Mesendoderm (in vitro differentiated cells): ENCODE measurements at regions not wholly inside any gene's neighbourhood (a gene's known extent, or its start where the extent isn't known, plus 50 kb on each side); places are given as distances from the start of the nearest gene placed in this dataset.

Experiments used
- DNase-seq: peaks from one replicate; pipeline ENCODE4 v3.0.0; 2013
- H2AK5ac ChIP-seq: 2 replicates; pipeline ENCODE4 v1.6.1; 2013; ENCODE audit warnings: low read length, inconsistent platforms
- H2BK120ac ChIP-seq: 2 replicates; pipeline ENCODE4 v1.6.1; 2013; ENCODE audit warnings: low read depth, mild to moderate bottlenecking, low read length, moderate library complexity, mixed read lengths
- H2BK15ac ChIP-seq: replicated peaks from 2 replicates; pipeline ENCODE4 v1.6.1; 2013; ENCODE audit warnings: low read depth, mild to moderate bottlenecking, moderate library complexity
- H2BK5ac ChIP-seq: 2 replicates; pipeline ENCODE4 v1.6.1; 2013; ENCODE audit warnings: low read length, inconsistent platforms
- H3K18ac ChIP-seq: 2 replicates; pipeline ENCODE4 v1.6.1; 2013; ENCODE audit warnings: mild to moderate bottlenecking, low read length, mixed read lengths
- H3K23ac ChIP-seq: one replicate; pipeline ENCODE4 v1.6.1; 2013; ENCODE audit warnings: low read length
- H3K27ac ChIP-seq: 2 replicates; pipeline ENCODE4 v1.5.1; 2013; ENCODE audit warnings: low read depth, mild to moderate bottlenecking, inconsistent platforms, low read length, moderate library complexity
- H3K27me3 ChIP-seq: 2 replicates; pipeline ENCODE4 v1.6.1; 2013; ENCODE audit warnings: low read length, control low read depth, mild to moderate bottlenecking, inconsistent platforms; ENCODE audit not compliant: insufficient read depth, poor library complexity
- H3K36me3 ChIP-seq: 2 replicates; pipeline ENCODE4 v1.6.1; 2013; ENCODE audit warnings: low read length, inconsistent platforms; ENCODE audit not compliant: control insufficient read depth, insufficient read depth
- H3K4ac ChIP-seq: one replicate; pipeline ENCODE4 v1.6.1; 2013; ENCODE audit warnings: low read depth, mild to moderate bottlenecking, low read length, moderate library complexity
- H3K4me1 ChIP-seq: 2 replicates; pipeline ENCODE4 v1.6.1; 2013; ENCODE audit warnings: low read depth, low read length, inconsistent platforms; ENCODE audit not compliant: control insufficient read depth
- H3K4me2 ChIP-seq: 2 replicates; pipeline ENCODE4 v1.6.1; 2013; ENCODE audit warnings: low read length
- H3K4me3 ChIP-seq: 2 replicates; pipeline ENCODE4 v1.5.1; 2013; ENCODE audit warnings: mild to moderate bottlenecking, low read length
- H3K56ac ChIP-seq: one replicate; pipeline ENCODE4 v1.6.1; 2013; ENCODE audit warnings: low read length
- H3K79me1 ChIP-seq: 2 replicates; pipeline ENCODE4 v1.6.1; 2013; ENCODE audit warnings: low read length, inconsistent platforms
- H3K79me2 ChIP-seq: 2 replicates; pipeline ENCODE4 v1.6.1; 2013; ENCODE audit warnings: mild to moderate bottlenecking, low read length; ENCODE audit not compliant: control insufficient read depth, insufficient read depth
- H3K9ac ChIP-seq: 2 replicates; pipeline ENCODE4 v1.6.1; 2013; ENCODE audit warnings: low read length, inconsistent platforms
- H4K5ac ChIP-seq: one replicate; pipeline ENCODE4 v1.6.1; 2013; ENCODE audit warnings: low read length
- H4K8ac ChIP-seq: one replicate; pipeline ENCODE4 v1.6.1; 2013; ENCODE audit warnings: low read depth, mild to moderate bottlenecking, control low read depth, low read length, moderate library complexity
- WGBS: extraction: QIAGEN DNeasy Blood & Tissue Kit; methylation state at CpG from one replicate; pipeline ENCODE4 v1.1.7; 2013; ENCODE audit warnings: low lambda C conversion rate, missing lambda C conversion rate; ENCODE audit not compliant: insufficient coverage; ENCODE audit errors: extremely low coverage; 5-methylcytosine and 5-hydroxymethylcytosine counted together

DNA sequence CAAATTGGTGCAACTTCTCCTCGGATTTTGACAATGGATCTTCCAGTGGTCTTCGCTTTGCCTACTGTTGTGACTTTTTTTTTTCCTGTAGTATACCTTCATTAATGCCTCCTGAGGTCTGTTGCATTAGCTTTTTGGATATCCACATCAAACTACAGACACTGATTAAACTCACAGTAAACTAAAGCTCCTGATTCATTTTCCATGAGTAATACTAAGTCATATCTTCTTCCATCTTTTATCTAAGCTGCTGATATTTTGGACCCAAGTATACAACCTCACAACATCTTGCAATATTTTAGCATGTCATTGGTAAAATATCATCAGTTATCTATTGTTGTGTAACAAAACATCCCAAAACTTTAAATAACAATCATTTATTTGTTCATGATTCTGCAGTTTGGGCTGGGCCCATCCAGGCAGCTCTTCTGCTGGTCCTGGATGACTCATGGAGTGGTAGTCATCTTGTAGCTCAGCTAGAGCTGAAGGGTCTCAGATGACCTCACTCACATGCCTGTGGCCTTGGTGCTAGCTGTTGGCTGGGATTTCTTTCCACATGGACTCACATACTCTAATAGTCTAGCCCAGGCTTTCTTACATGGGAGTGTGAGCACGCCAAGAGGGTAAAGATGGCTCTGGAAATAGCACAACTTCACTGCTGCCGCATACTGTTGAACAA is 78.3 kb upstream of the SRSF6 start:
- Histone ChIP-seq H2AK5ac (no peak overlapping the region), H3K4me2 (no peak overlapping the region), H3K18ac (no peak overlapping the region), H3K27ac (no peak overlapping the region), H3K56ac (no peak overlapping the region), H3K27me3 (no peaks in the 10 kb centered on the region), H3K4me1 (peaks cover 4% of the 10 kb centered on the region), H3K4ac (no peak overlapping the region), H2BK15ac (no peak overlapping the region), H2BK5ac (no peak overlapping the region), H3K23ac (no peak overlapping the region), H3K36me3 (no peaks in the 10 kb centered on the region), H3K79me2 (no peaks in the 10 kb centered on the region), H3K4me3 (no peak overlapping the region), H4K8ac (no peak overlapping the region), H2BK120ac (no peak overlapping the region), H4K5ac (no peak overlapping the region), H3K79me1 (no peaks in the 10 kb centered on the region), H3K9ac (no peak overlapping the region)
- WGBS = no CpG with 5 or more reads among the region's 4 CpGs
- DNase-seq = no peak

DNA sequence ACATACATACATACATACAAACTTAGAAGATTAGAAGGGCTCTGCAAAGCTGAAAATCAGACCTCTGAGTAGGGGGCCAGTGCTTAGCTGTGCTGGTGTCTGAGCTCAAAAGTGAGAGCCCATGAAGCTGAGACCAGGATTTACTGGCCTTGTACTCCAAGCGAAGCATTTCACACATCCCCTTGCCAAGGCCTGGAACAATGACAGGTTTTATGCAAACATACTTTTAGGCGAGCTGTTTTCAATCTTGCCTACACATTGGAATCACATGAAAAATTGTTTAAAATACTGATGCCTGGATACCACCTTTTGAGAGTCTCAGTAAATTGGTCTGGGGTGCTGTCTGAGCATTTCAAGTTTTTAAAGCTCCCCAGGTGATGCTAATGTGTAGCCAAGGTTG is 80.9 kb upstream of the SRSF6 start:
- no peak overlapping the region for H2BK120ac ChIP-seq
- H3K27ac ChIP-seq = no peak overlapping the region
- no peak overlapping the region for H3K23ac ChIP-seq
- H3K79me2 ChIP-seq = no peaks in the 10 kb centered on the region
- H4K5ac ChIP-seq = no peak overlapping the region
- no CpG with 5 or more reads among the region's 2 CpGs for WGBS
- no peaks in the 10 kb centered on the region for H3K27me3 ChIP-seq
- no peak overlapping the region for H3K18ac ChIP-seq
- DNase-seq = no peak
- no peak overlapping the region for H3K4ac ChIP-seq
- no peak overlapping the region for H3K56ac ChIP-seq
- no peak overlapping the region for H2AK5ac ChIP-seq
- H2BK5ac ChIP-seq = no peak overlapping the region
- H2BK15ac ChIP-seq = no peak overlapping the region
- no peak overlapping the region for H3K4me2 ChIP-seq
- no peaks in the 10 kb centered on the region for H3K79me1 ChIP-seq
- H3K4me3 ChIP-seq = no peak overlapping the region
- H4K8ac ChIP-seq = no peak overlapping the region
- no peaks in the 10 kb centered on the region for H3K4me1 ChIP-seq
- no peak overlapping the region for H3K9ac ChIP-seq
- H3K36me3 ChIP-seq = no peaks in the 10 kb centered on the region

DNA sequence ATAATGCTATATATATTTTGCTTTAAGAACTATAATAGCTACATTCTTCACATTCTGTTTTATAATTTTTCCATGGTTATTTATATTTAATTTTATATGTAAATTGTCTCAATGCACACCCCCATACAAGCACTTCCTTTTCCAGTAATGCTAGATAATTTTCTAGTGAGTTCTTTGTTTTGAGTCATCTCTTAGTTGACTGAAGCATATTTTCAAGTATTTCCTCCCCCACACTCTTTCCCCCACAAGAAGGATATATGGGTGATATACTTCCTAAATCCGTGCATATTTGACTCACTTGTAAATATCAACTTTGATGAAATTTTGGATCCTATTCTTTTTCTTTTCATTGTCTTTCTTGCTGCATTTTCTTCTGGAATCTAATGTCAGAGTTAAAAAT is 82.1 kb upstream of the SRSF6 start:
- H2AK5ac ChIP-seq = no peak overlapping the region
- H3K18ac ChIP-seq = no peak overlapping the region
- no peaks in the 10 kb centered on the region for H3K4me1 ChIP-seq
- H3K27ac ChIP-seq = no peak overlapping the region
- no peaks in the 10 kb centered on the region for H3K27me3 ChIP-seq
- no peak overlapping the region for H2BK15ac ChIP-seq
- no peak overlapping the region for H2BK5ac ChIP-seq
- no peak overlapping the region for H2BK120ac ChIP-seq
- H3K56ac ChIP-seq = no peak overlapping the region
- no peak overlapping the region for H4K5ac ChIP-seq
- no CpG with 5 or more reads among the region's 1 CpG for WGBS
- no peaks in the 10 kb centered on the region for H3K36me3 ChIP-seq
- no peak overlapping the region for H3K4me2 ChIP-seq
- H3K4ac ChIP-seq = no peak overlapping the region
- no peak for DNase-seq
- no peak overlapping the region for H4K8ac ChIP-seq
- no peaks in the 10 kb centered on the region for H3K79me2 ChIP-seq
- H3K4me3 ChIP-seq = no peak overlapping the region
- no peaks in the 10 kb centered on the region for H3K79me1 ChIP-seq
- no peak overlapping the region for H3K23ac ChIP-seq
- H3K9ac ChIP-seq = no peak overlapping the region

DNA sequence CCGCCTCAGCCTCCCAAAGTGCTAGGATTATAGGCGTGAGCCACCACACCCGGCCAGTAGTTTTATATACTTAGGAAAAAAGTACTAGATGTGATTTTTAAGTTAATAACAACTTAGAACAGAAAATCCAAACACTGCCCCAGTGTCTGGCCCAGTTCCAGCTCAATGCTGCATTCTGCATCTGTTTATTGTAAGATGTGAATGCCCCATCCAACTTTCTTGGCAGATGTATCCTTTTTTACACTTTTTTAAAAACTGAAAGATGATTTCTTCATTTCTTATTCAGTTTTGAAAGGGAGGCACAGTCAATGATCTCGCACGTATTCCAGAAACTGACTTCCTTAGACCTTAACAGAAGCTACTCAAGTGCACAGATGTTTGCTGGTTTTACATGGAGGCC is 85.6 kb upstream of the SRSF6 start:
- Histone ChIP-seq H3K4ac (no peak overlapping the region), H3K4me3 (no peak overlapping the region), H2BK15ac (no peak overlapping the region), H4K5ac (no peak overlapping the region), H3K27ac (no peak overlapping the region), H3K79me1 (no peaks in the 10 kb centered on the region), H2BK5ac (no peak overlapping the region), H3K36me3 (no peaks in the 10 kb centered on the region), H3K4me1 (no peaks in the 10 kb centered on the region), H3K23ac (no peak overlapping the region), H2AK5ac (no peak overlapping the region), H3K56ac (no peak overlapping the region), H3K79me2 (no peaks in the 10 kb centered on the region), H4K8ac (no peak overlapping the region), H3K9ac (no peak overlapping the region), H3K18ac (no peak overlapping the region), H3K4me2 (no peak overlapping the region), H2BK120ac (no peak overlapping the region), H3K27me3 (no peaks in the 10 kb centered on the region)
- no peak for DNase-seq
- WGBS = no CpG with 5 or more reads among the region's 5 CpGs

DNA sequence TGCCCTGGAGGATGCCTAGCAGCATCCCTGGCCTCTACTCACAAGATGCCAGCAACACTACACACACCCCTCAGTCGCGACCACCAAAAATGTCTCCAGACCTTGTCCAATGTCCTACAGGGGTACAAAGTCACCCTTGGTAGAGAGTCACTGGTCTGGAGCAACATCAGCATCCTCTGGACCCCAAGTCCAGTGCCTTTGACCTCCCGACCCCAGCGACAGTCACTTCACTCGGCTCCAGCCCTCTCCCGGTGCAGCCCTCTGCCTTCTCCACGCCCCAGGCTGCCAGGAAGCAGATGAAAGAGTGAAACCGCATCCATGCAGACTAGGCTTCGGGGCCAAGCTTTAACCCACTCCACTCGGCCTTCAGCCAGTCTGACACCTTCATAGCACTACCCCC is 92.0 kb upstream of the SRSF6 start:
- Histone ChIP-seq H2BK5ac (no peak overlapping the region), H2BK120ac (no peak overlapping the region), H3K4me2 (no peak overlapping the region), H3K4ac (no peak overlapping the region), H3K56ac (peak overlapping the region; percentile 7), H3K27me3 (no peaks in the 10 kb centered on the region), H3K79me1 (no peaks in the 10 kb centered on the region), H2BK15ac (no peak overlapping the region), H3K4me3 (no peak overlapping the region), H4K5ac (no peak overlapping the region), H4K8ac (no peak overlapping the region), H3K4me1 (peaks cover 3% of the 10 kb centered on the region), H3K79me2 (no peaks in the 10 kb centered on the region), H3K18ac (no peak overlapping the region), H3K9ac (no peak overlapping the region), H3K23ac (no peak overlapping the region), H3K27ac (no peak overlapping the region), H3K36me3 (no peaks in the 10 kb centered on the region), H2AK5ac (no peak overlapping the region)
- no CpG with 5 or more reads among the region's 10 CpGs for WGBS
- no peak for DNase-seq

DNA sequence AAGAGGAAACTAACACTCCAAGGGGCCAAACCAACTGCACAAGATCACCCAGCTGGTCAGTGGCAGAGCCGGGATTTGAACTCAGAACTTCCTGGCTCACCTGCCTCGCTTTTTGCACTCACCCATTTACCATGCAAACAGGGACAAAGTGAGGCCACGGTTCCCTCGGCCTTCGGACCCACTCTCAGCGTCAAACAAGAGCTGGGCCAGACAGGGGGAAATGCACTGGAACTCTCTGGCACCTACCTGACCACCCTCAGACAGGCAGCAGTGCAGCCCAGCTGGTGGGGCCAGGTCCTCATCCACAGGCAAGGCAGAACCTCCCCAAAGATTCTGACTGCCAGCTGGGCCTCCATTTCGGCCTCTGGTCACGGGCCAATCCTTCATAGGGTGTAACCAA is 93.7 kb upstream of the SRSF6 start:
- Histone ChIP-seq H3K36me3 (no peaks in the 10 kb centered on the region), H3K4ac (no peak overlapping the region), H3K4me3 (no peak overlapping the region), H4K5ac (no peak overlapping the region), H3K79me1 (no peaks in the 10 kb centered on the region), H2BK15ac (no peak overlapping the region), H3K4me2 (no peak overlapping the region), H2BK120ac (no peak overlapping the region), H3K23ac (no peak overlapping the region), H3K4me1 (peaks cover 3% of the 10 kb centered on the region), H3K27me3 (no peaks in the 10 kb centered on the region), H2BK5ac (no peak overlapping the region), H4K8ac (no peak overlapping the region), H3K27ac (no peak overlapping the region), H3K18ac (no peak overlapping the region), H3K56ac (no peak overlapping the region), H3K9ac (no peak overlapping the region), H3K79me2 (no peaks in the 10 kb centered on the region), H2AK5ac (no peak overlapping the region)
- no peak for DNase-seq
- WGBS = no CpG with 5 or more reads among the region's 8 CpGs
